GM23338 (cell line): ENCODE measurements at regions not wholly inside any gene's neighbourhood (a gene's known extent, or its start where the extent isn't known, plus 50 kb on each side); places are given as distances from the start of the nearest gene placed in this dataset.

Source experiments
- ATAC-seq: fragments of 200-7000 bp; cut with Tn5 transposase; 3 replicates; pipeline ENCODE4 v1.9.1; 2020
- DNase-seq: peaks from one replicate; pipeline ENCODE4 v3.0.0-alpha.2; 2015; ENCODE audit warnings: low spot score
- H2AFZ ChIP-seq: fragments of 200-600 bp; sonication (generic); 2 replicates; pipeline ENCODE4 v1.8.0; 2016; ENCODE audit warnings: antibody characterized with exemption, mild to moderate bottlenecking, moderate library complexity
- H3F3A ChIP-seq: fragments of 200-600 bp; sonication (generic); replicated peaks from 2 replicates; pipeline ENCODE4 v1.8.0; 2017; ENCODE audit warnings: antibody characterized with exemption, mixed run types, low read depth
- H3K27ac ChIP-seq: fragments of 200-600 bp; sonication (generic); 2 replicates; pipeline ENCODE4 v1.6.1; 2016; ENCODE audit warnings: low read depth
- H3K27me3 ChIP-seq: fragments of 200-600 bp; sonication (generic); 2 replicates; pipeline ENCODE4 v1.8.0; 2016; ENCODE audit warnings: mild to moderate bottlenecking, mixed run types, moderate library complexity; ENCODE audit not compliant: insufficient read depth
- H3K36me3 ChIP-seq: fragments of 200-600 bp; sonication (generic); 2 replicates; pipeline ENCODE4 v1.8.0; 2016; ENCODE audit warnings: mild to moderate bottlenecking; ENCODE audit not compliant: insufficient read depth
- H3K4me1 ChIP-seq: fragments of 200-600 bp; sonication (generic); 2 replicates; pipeline ENCODE4 v1.8.0; 2016; ENCODE audit warnings: mild to moderate bottlenecking, moderate library complexity; ENCODE audit not compliant: insufficient read depth
- H3K4me2 ChIP-seq: fragments of 200-600 bp; sonication (generic); 2 replicates; pipeline ENCODE4 v1.7.1; 2017; ENCODE audit warnings: mixed run types
- H3K4me3 ChIP-seq: fragments of 200-600 bp; sonication (generic); 2 replicates; pipeline ENCODE4 v1.6.1; 2016; ENCODE audit warnings: mixed run types
- H3K79me2 ChIP-seq: fragments of 200-600 bp; sonication (generic); replicated peaks from 2 replicates; pipeline ENCODE4 v1.8.0; 2017; ENCODE audit warnings: mild to moderate bottlenecking; ENCODE audit not compliant: insufficient read depth
- H3K9me2 ChIP-seq: fragments of 200-600 bp; sonication (generic); 2 replicates; pipeline ENCODE4 v1.8.0; 2017; ENCODE audit not compliant: insufficient read depth
- H4K20me1 ChIP-seq: fragments of 200-600 bp; sonication (generic); replicated peaks from 2 replicates; pipeline ENCODE4 v1.8.0; 2017; ENCODE audit warnings: mild to moderate bottlenecking; ENCODE audit not compliant: insufficient read depth
- H3K27ac Mint-ChIP-seq: 2 replicates; pipeline ENCODE4 v1.8.0; 2020; ENCODE audit warnings: inconsistent platforms, mild to moderate bottlenecking, moderate library complexity, mixed read lengths
- H3K27me3 Mint-ChIP-seq: 3 replicates; pipeline ENCODE4 v1.8.0; 2022; ENCODE audit warnings: low read depth, mild to moderate bottlenecking, moderate library complexity, mixed read lengths, inconsistent platforms; ENCODE audit not compliant: insufficient read depth, poor library complexity
- H3K36me3 Mint-ChIP-seq: 3 replicates; pipeline ENCODE4 v1.8.0; 2021; ENCODE audit warnings: low read depth, mild to moderate bottlenecking, inconsistent platforms, moderate library complexity, mixed read lengths
- H3K4me1 Mint-ChIP-seq: 3 replicates; pipeline ENCODE4 v1.8.0; 2020; ENCODE audit warnings: mild to moderate bottlenecking, inconsistent platforms, mixed read lengths
- H3K4me3 Mint-ChIP-seq: 3 replicates; pipeline ENCODE4 v1.8.0; 2021; ENCODE audit warnings: moderate library complexity, mild to moderate bottlenecking, inconsistent platforms, mixed read lengths
- H3K9me3 Mint-ChIP-seq: 3 replicates; pipeline ENCODE4 v1.8.0; 2020; ENCODE audit warnings: moderate library complexity, mild to moderate bottlenecking, inconsistent platforms, mixed read lengths
- NANOG ChIP-seq: IDR thresholded peaks from 2 replicates; pipeline ENCODE4 v1.6.1; 2016; ENCODE audit warnings: antibody characterized with exemption, borderline replicate concordance
- STAT1 ChIP-seq: IDR thresholded peaks from one replicate; pipeline ENCODE4 v1.6.1; 2016; ENCODE audit warnings: antibody characterized with exemption; ENCODE audit not compliant: unreplicated experiment
- ZNF331 ChIP-seq: fragments of 250-450 bp; sonication (Bioruptor Pico); IDR thresholded peaks from 2 replicates; pipeline ENCODE4 v1.5.0; 2020; ENCODE audit warnings: low read depth, mild to moderate bottlenecking, moderate library complexity
- TF ChIP-seq, protein P1 (sequence below): IDR thresholded peaks from 2 replicates; pipeline ENCODE4 v1.6.1; 2016; ENCODE audit warnings: antibody characterized with exemption
- TF ChIP-seq, protein P2 (sequence below), 2 experiments: fragments of 200-600 bp in 1 of 2; sonication (generic) in 1 of 2; conservative IDR thresholded peaks; 2 replicates each; pipeline versions ENCODE4 v1.5.1 to v1.6.1; 2016 to 2017; ENCODE audit warnings: antibody characterized with exemption in 2 of 2, low read depth in 2 of 2, mild to moderate bottlenecking in 2 of 2, moderate library complexity in 1 of 2
- TF ChIP-seq, protein P3 (sequence below): IDR thresholded peaks from one replicate; pipeline ENCODE4 v1.6.1; 2018; ENCODE audit warnings: antibody characterized with exemption; ENCODE audit not compliant: unreplicated experiment

DNA sequence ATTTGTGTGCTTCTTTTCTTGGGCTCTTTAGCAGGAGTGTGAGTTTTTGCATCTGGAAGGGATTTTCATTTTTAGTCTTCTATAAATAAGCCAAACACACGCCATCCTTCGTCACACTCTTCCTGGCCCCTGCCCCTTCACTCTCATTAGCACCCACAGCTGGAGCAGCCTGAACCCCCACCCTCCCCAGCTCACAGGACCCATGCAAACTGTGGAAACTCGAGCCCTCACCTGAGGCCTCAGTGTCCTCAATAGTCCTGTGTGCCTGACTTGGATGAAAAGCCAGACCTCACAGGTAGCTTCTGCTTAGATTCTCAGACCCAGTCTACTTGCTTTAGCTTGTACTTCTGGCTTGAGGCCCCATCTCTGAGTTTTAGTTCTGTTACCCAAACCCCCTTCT, 167.9 kb downstream of the MTHFS start:
- H3K36me3 Mint-ChIP-seq = no peaks in the 10 kb centered on the region
- peaks cover 4% of the 10 kb centered on the region; the same call in 2 of the 3 replicates for H3K9me3 Mint-ChIP-seq
- Histone ChIP-seq H3K36me3 (no peaks in the 10 kb centered on the region), H3K4me3 (no peak overlapping the region), H3K79me2 (no peaks in the 10 kb centered on the region), H3K4me1 (no peaks in the 10 kb centered on the region), H2AFZ (no peak overlapping the region), H4K20me1 (no peaks in the 10 kb centered on the region; the same call in 1 of the 2 replicates), H3K27ac (no peak overlapping the region), H3K9me2 (peaks cover 13% of the 10 kb centered on the region), H3K4me2 (no peak overlapping the region), H3K27me3 (no peaks in the 10 kb centered on the region), H3F3A (no peaks in the 10 kb centered on the region)
- H3K4me1 Mint-ChIP-seq = peaks cover 5% of the 10 kb centered on the region; the same call in 2 of the 3 replicates
- ATAC-seq = no peak
- TF ChIP-seq STAT1 (no peak), ZNF331 (CRISPR knock-in tag) (no peak)
- TF ChIP-seq, protein P1, sequence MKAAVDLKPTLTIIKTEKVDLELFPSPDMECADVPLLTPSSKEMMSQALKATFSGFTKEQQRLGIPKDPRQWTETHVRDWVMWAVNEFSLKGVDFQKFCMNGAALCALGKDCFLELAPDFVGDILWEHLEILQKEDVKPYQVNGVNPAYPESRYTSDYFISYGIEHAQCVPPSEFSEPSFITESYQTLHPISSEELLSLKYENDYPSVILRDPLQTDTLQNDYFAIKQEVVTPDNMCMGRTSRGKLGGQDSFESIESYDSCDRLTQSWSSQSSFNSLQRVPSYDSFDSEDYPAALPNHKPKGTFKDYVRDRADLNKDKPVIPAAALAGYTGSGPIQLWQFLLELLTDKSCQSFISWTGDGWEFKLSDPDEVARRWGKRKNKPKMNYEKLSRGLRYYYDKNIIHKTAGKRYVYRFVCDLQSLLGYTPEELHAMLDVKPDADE = no peak
- no peak for DNase-seq
- no peak overlapping the region for H3K27ac Mint-ChIP-seq
- no peaks in the 10 kb centered on the region for H3K27me3 Mint-ChIP-seq
- H3K4me3 Mint-ChIP-seq = no peak overlapping the region

DNA sequence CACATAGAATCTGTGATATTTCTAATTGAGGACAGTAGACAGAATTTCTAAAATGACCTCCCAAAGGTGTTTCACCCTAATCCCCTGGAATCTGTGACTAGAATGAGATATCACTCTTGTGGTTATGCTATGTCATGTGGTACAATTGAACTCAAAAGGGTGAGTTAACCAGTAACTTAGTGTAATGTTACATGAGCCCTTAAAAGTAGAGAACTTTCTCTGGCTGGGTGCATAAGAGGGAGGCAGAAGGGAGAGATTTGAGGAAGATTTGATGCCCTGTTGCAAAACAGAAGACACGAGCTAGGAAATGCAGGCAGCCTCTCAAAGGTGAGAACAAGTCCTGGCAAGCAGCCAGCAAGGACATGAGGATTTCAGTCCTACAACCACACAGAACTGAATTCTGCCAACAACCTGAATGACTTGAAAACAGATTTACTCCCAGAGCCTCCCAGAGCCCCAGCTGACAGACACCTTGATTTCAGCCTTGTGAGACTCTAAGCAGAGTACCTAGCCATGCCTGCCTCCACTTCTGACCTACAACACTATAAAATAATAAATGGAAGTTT, 160.3 kb downstream of the MTHFS start:
- Histone ChIP-seq H3K4me1 (no peaks in the 10 kb centered on the region), H3K27me3 (no peaks in the 10 kb centered on the region), H3K27ac (no peak overlapping the region), H3K4me2 (no peak overlapping the region), H3K79me2 (no peaks in the 10 kb centered on the region), H4K20me1 (no peaks in the 10 kb centered on the region), H3K36me3 (no peaks in the 10 kb centered on the region), H3F3A (no peaks in the 10 kb centered on the region), H3K4me3 (no peak overlapping the region), H3K9me2 (0 out of 2 replicates have a peak, but pooled peaks cover 4% of the 10 kb centered on the region), H2AFZ (no peak overlapping the region)
- no peaks in the 10 kb centered on the region; the same call in 2 of the 3 replicates for H3K9me3 Mint-ChIP-seq
- H3K4me1 Mint-ChIP-seq = no peaks in the 10 kb centered on the region
- H3K4me3 Mint-ChIP-seq = no peak overlapping the region
- ATAC-seq (no peak), DNase-seq (no peak)
- TF ChIP-seq ZNF331 (CRISPR knock-in tag) = no peak
- H3K36me3 Mint-ChIP-seq = no peaks in the 10 kb centered on the region
- H3K27me3 Mint-ChIP-seq = no peaks in the 10 kb centered on the region
- no peak overlapping the region for H3K27ac Mint-ChIP-seq

DNA sequence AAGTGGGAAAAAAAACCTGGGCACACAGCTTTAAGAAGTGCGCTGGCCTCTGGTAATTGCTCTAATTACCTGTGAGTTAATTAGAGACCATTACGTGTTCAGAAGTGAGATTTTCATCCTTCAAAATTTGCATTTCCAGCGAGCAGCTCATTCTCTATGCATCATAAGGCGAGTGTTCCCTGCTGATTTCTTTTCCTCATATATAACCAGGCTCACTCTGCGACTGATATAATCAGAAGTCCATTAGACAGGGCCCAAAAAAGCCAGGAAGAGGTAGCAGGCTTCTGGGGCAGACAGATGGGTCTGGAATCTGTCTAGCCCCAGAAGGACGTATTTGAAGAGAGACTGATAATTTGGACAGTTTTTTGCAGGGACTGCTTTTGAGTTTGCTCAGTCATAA, 158.7 kb downstream of the MTHFS start:
- no peaks in the 10 kb centered on the region for H3F3A ChIP-seq
- 0 out of 3 replicates have a peak, but pooled peaks cover 3% of the 10 kb centered on the region for H3K4me1 Mint-ChIP-seq
- TF ChIP-seq, protein P2, sequence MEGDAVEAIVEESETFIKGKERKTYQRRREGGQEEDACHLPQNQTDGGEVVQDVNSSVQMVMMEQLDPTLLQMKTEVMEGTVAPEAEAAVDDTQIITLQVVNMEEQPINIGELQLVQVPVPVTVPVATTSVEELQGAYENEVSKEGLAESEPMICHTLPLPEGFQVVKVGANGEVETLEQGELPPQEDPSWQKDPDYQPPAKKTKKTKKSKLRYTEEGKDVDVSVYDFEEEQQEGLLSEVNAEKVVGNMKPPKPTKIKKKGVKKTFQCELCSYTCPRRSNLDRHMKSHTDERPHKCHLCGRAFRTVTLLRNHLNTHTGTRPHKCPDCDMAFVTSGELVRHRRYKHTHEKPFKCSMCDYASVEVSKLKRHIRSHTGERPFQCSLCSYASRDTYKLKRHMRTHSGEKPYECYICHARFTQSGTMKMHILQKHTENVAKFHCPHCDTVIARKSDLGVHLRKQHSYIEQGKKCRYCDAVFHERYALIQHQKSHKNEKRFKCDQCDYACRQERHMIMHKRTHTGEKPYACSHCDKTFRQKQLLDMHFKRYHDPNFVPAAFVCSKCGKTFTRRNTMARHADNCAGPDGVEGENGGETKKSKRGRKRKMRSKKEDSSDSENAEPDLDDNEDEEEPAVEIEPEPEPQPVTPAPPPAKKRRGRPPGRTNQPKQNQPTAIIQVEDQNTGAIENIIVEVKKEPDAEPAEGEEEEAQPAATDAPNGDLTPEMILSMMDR (conservative IDR thresholded peaks at IDR 0.05; ENCODE audit: low read depth in 2 of 2) = no peak
- no peak for TF ChIP-seq NANOG
- TF ChIP-seq, protein P3, sequence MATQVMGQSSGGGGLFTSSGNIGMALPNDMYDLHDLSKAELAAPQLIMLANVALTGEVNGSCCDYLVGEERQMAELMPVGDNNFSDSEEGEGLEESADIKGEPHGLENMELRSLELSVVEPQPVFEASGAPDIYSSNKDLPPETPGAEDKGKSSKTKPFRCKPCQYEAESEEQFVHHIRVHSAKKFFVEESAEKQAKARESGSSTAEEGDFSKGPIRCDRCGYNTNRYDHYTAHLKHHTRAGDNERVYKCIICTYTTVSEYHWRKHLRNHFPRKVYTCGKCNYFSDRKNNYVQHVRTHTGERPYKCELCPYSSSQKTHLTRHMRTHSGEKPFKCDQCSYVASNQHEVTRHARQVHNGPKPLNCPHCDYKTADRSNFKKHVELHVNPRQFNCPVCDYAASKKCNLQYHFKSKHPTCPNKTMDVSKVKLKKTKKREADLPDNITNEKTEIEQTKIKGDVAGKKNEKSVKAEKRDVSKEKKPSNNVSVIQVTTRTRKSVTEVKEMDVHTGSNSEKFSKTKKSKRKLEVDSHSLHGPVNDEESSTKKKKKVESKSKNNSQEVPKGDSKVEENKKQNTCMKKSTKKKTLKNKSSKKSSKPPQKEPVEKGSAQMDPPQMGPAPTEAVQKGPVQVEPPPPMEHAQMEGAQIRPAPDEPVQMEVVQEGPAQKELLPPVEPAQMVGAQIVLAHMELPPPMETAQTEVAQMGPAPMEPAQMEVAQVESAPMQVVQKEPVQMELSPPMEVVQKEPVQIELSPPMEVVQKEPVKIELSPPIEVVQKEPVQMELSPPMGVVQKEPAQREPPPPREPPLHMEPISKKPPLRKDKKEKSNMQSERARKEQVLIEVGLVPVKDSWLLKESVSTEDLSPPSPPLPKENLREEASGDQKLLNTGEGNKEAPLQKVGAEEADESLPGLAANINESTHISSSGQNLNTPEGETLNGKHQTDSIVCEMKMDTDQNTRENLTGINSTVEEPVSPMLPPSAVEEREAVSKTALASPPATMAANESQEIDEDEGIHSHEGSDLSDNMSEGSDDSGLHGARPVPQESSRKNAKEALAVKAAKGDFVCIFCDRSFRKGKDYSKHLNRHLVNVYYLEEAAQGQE = no peak
- TF ChIP-seq, protein P1 = no peak
- no peak overlapping the region for H3K4me2 ChIP-seq
- no peaks in the 10 kb centered on the region for H3K9me3 Mint-ChIP-seq
- no peak overlapping the region for H3K27ac Mint-ChIP-seq
- H3K79me2 ChIP-seq = no peaks in the 10 kb centered on the region
- no peak overlapping the region for H3K4me3 Mint-ChIP-seq
- no peaks in the 10 kb centered on the region for H3K36me3 ChIP-seq
- no peaks in the 10 kb centered on the region for H3K36me3 Mint-ChIP-seq
- no peak overlapping the region for H3K27ac ChIP-seq
- no peaks in the 10 kb centered on the region for H3K9me2 ChIP-seq
- H3K27me3 Mint-ChIP-seq = no peaks in the 10 kb centered on the region
- no peak overlapping the region for H3K4me3 ChIP-seq
- ATAC-seq (no peak), DNase-seq (no peak)
- no peak overlapping the region for H2AFZ ChIP-seq
- H3K27me3 ChIP-seq = no peaks in the 10 kb centered on the region
- no peaks in the 10 kb centered on the region for H4K20me1 ChIP-seq
- no peaks in the 10 kb centered on the region for H3K4me1 ChIP-seq
